ENCODE measurements at regions not wholly inside any gene's neighbourhood (a gene's known extent, or its start where the extent isn't known, plus 50 kb on each side); places are given as distances from the start of the nearest gene placed in this dataset.

- no peak overlapping the region for H3K27ac ChIP-seq (replicated peaks; ENCODE audit: low read length)
- no peak overlapping the region for H3K4ac ChIP-seq (ENCODE audit: low read length)
- H3K23ac ChIP-seq (ENCODE audit: low read depth, low read length, poor library complexity): no peak overlapping the region
- H3K36me3 ChIP-seq (replicated peaks in 1 of 2; ENCODE audit: control insufficient read depth in 2 of 2, insufficient read depth in 2 of 2, low read length in 2 of 2): no peaks in the 10 kb centered on the region
- no peak overlapping the region for H2BK15ac ChIP-seq (ENCODE audit: low read length)
- no peaks in the 10 kb centered on the region for H3K79me1 ChIP-seq (ENCODE audit: low read depth, low read length)
- WGBS, 2 donors (ENCODE audit: extremely low coverage in 2 of 2, insufficient read length in 2 of 2, insufficient replicate concordance in 1 of 2): no CpG with 5 or more reads among the region's 5 CpGs
- H3K4me1 ChIP-seq (ENCODE audit: control insufficient read depth in 2 of 2, insufficient read depth in 1 of 2, low read depth in 1 of 2, low read length in 2 of 2): no peaks in the 10 kb centered on the region
- no peak overlapping the region for H2BK120ac ChIP-seq (ENCODE audit: low read depth, low read length)
- H3K4me3 ChIP-seq (ENCODE audit: low read length in 2 of 2): no peak overlapping the region
- no peak for DNase-seq (ENCODE audit: low spot score)
- H2AFZ ChIP-seq (ENCODE audit: low read length): no peak overlapping the region
- no peak overlapping the region for H2BK5ac ChIP-seq (ENCODE audit: low read length)
- no peaks in the 10 kb centered on the region for H3K9me3 ChIP-seq (replicated peaks in 1 of 2; ENCODE audit: control insufficient read depth in 2 of 2, insufficient read depth in 1 of 2, low read depth in 1 of 2, low read length in 2 of 2)
- no peak overlapping the region for H3K4me2 ChIP-seq (ENCODE audit: insufficient read depth, low read length, poor library complexity, severe bottlenecking)
- H2BK12ac ChIP-seq (ENCODE audit: low read length): no peak overlapping the region
- H2AK5ac ChIP-seq (ENCODE audit: low read depth, low read length): no peak overlapping the region
- H4K8ac ChIP-seq (ENCODE audit: low read depth, low read length): no peak overlapping the region
- no peak overlapping the region for H3K18ac ChIP-seq (ENCODE audit: low read length)
- H3K27me3 ChIP-seq (ENCODE audit: control insufficient read depth in 3 of 3, insufficient read depth in 3 of 3, low read depth in 1 of 3, low read length in 3 of 3): no peaks in the 10 kb centered on the region
- no peak overlapping the region for H4K91ac ChIP-seq (ENCODE audit: low read depth, low read length, poor library complexity)
- no peak overlapping the region for H3K9ac ChIP-seq (ENCODE audit: low read depth, low read length, poor library complexity)
- H3K14ac ChIP-seq (ENCODE audit: low read length): no peak overlapping the region
These were observed 175.7 kb upstream of the MDFIC2 start for GRCh38 chr3:70488131-70488530.

- Histone ChIP-seq H3K4ac (ENCODE audit: low read length) (no peak overlapping the region), H3K27me3 (ENCODE audit: control insufficient read depth in 3 of 3, insufficient read depth in 3 of 3, low read depth in 1 of 3, low read length in 3 of 3) (no peaks in the 10 kb centered on the region), H3K36me3 (replicated peaks in 1 of 2; ENCODE audit: control insufficient read depth in 2 of 2, insufficient read depth in 2 of 2, low read length in 2 of 2) (no peaks in the 10 kb centered on the region), H3K14ac (ENCODE audit: low read length) (no peak overlapping the region), H2AFZ (ENCODE audit: low read length) (no peak overlapping the region), H3K9me3 (replicated peaks in 1 of 2; ENCODE audit: control insufficient read depth in 2 of 2, insufficient read depth in 1 of 2, low read depth in 1 of 2, low read length in 2 of 2) (no peaks in the 10 kb centered on the region), H2BK5ac (ENCODE audit: low read length) (no peak overlapping the region), H3K79me1 (ENCODE audit: low read depth, low read length) (no peaks in the 10 kb centered on the region), H3K23ac (ENCODE audit: low read depth, low read length, poor library complexity) (no peak overlapping the region), H2AK5ac (ENCODE audit: low read depth, low read length) (no peak overlapping the region), H2BK15ac (ENCODE audit: low read length) (no peak overlapping the region), H3K4me1 (ENCODE audit: control insufficient read depth in 2 of 2, insufficient read depth in 1 of 2, low read depth in 1 of 2, low read length in 2 of 2) (no peaks in the 10 kb centered on the region), H2BK120ac (ENCODE audit: low read depth, low read length) (no peak overlapping the region), H3K9ac (ENCODE audit: low read depth, low read length, poor library complexity) (no peak overlapping the region), H3K27ac (replicated peaks; ENCODE audit: low read length) (no peak overlapping the region), H3K4me2 (ENCODE audit: insufficient read depth, low read length, poor library complexity, severe bottlenecking) (no peak overlapping the region), H4K91ac (ENCODE audit: low read depth, low read length, poor library complexity) (no peak overlapping the region), H3K4me3 (ENCODE audit: low read length in 2 of 2) (no peak overlapping the region), H4K8ac (ENCODE audit: low read depth, low read length) (no peak overlapping the region), H2BK12ac (ENCODE audit: low read length) (no peak overlapping the region), H3K18ac (ENCODE audit: low read length) (no peak overlapping the region)
- no peak for DNase-seq (ENCODE audit: low spot score)
- WGBS, 2 donors (ENCODE audit: extremely low coverage in 2 of 2, insufficient read length in 2 of 2, insufficient replicate concordance in 1 of 2): no CpG with 5 or more reads among the region's 2 CpGs
These were observed 174.1 kb upstream of the MDFIC2 start for GRCh38 chr3:70486414-70487017.

- no peak overlapping the region for H3K4me3 ChIP-seq (ENCODE audit: low read length in 2 of 2)
- no peak overlapping the region for H3K27ac ChIP-seq (replicated peaks; ENCODE audit: low read length)
- no peaks in the 10 kb centered on the region for H3K79me1 ChIP-seq (ENCODE audit: low read depth, low read length)
- H3K14ac ChIP-seq (ENCODE audit: low read length): no peak overlapping the region
- no CpG with 5 or more reads among the region's 2 CpGs for WGBS, 2 donors (ENCODE audit: extremely low coverage in 2 of 2, insufficient read length in 2 of 2, insufficient replicate concordance in 1 of 2)
- no peak overlapping the region for H3K4me2 ChIP-seq (ENCODE audit: insufficient read depth, low read length, poor library complexity, severe bottlenecking)
- no peak overlapping the region for H3K18ac ChIP-seq (ENCODE audit: low read length)
- no peak overlapping the region for H3K4ac ChIP-seq (ENCODE audit: low read length)
- no peak overlapping the region for H4K91ac ChIP-seq (ENCODE audit: low read depth, low read length, poor library complexity)
- no peaks in the 10 kb centered on the region for H3K9me3 ChIP-seq (replicated peaks in 1 of 2; ENCODE audit: control insufficient read depth in 2 of 2, insufficient read depth in 1 of 2, low read depth in 1 of 2, low read length in 2 of 2)
- no peak overlapping the region for H2BK12ac ChIP-seq (ENCODE audit: low read length)
- no peak overlapping the region for H2AK5ac ChIP-seq (ENCODE audit: low read depth, low read length)
- no peak overlapping the region for H3K9ac ChIP-seq (ENCODE audit: low read depth, low read length, poor library complexity)
- no peak overlapping the region for H4K8ac ChIP-seq (ENCODE audit: low read depth, low read length)
- H2BK120ac ChIP-seq (ENCODE audit: low read depth, low read length): no peak overlapping the region
- no peak overlapping the region for H2BK15ac ChIP-seq (ENCODE audit: low read length)
- H3K27me3 ChIP-seq (ENCODE audit: control insufficient read depth in 3 of 3, insufficient read depth in 3 of 3, low read depth in 1 of 3, low read length in 3 of 3): no peaks in the 10 kb centered on the region
- no peaks in the 10 kb centered on the region for H3K36me3 ChIP-seq (replicated peaks in 1 of 2; ENCODE audit: control insufficient read depth in 2 of 2, insufficient read depth in 2 of 2, low read length in 2 of 2)
- H3K4me1 ChIP-seq (ENCODE audit: control insufficient read depth in 2 of 2, insufficient read depth in 1 of 2, low read depth in 1 of 2, low read length in 2 of 2): no peaks in the 10 kb centered on the region
- no peak overlapping the region for H2BK5ac ChIP-seq (ENCODE audit: low read length)
- H3K23ac ChIP-seq (ENCODE audit: low read depth, low read length, poor library complexity): no peak overlapping the region
- no peak for DNase-seq (ENCODE audit: low spot score)
- H2AFZ ChIP-seq (ENCODE audit: low read length): no peak overlapping the region
These were observed 163.7 kb upstream of the MDFIC2 start for GRCh38 chr3:70476174-70476573.

- H3K23ac ChIP-seq (ENCODE audit: low read depth, low read length, poor library complexity): no peak overlapping the region
- no peak overlapping the region for H4K8ac ChIP-seq (ENCODE audit: low read depth, low read length)
- no peak overlapping the region for H3K4ac ChIP-seq (ENCODE audit: low read length)
- no peak overlapping the region for H3K18ac ChIP-seq (ENCODE audit: low read length)
- H4K91ac ChIP-seq (ENCODE audit: low read depth, low read length, poor library complexity): no peak overlapping the region
- DNase-seq (ENCODE audit: low spot score): no peak
- H2AFZ ChIP-seq (ENCODE audit: low read length): no peak overlapping the region
- no peak overlapping the region for H2AK5ac ChIP-seq (ENCODE audit: low read depth, low read length)
- H3K79me1 ChIP-seq (ENCODE audit: low read depth, low read length): no peaks in the 10 kb centered on the region
- no peaks in the 10 kb centered on the region for H3K36me3 ChIP-seq (replicated peaks in 1 of 2; ENCODE audit: control insufficient read depth in 2 of 2, insufficient read depth in 2 of 2, low read length in 2 of 2)
- H3K4me3 ChIP-seq (ENCODE audit: low read length in 2 of 2): no peak overlapping the region
- no CpG with 5 or more reads among the region's 4 CpGs for WGBS, 2 donors (ENCODE audit: extremely low coverage in 2 of 2, insufficient read length in 2 of 2, insufficient replicate concordance in 1 of 2)
- no peak overlapping the region for H2BK5ac ChIP-seq (ENCODE audit: low read length)
- no peak overlapping the region for H3K14ac ChIP-seq (ENCODE audit: low read length)
- H2BK15ac ChIP-seq (ENCODE audit: low read length): no peak overlapping the region
- H3K27me3 ChIP-seq (ENCODE audit: control insufficient read depth in 3 of 3, insufficient read depth in 3 of 3, low read depth in 1 of 3, low read length in 3 of 3): no peaks in the 10 kb centered on the region
- H2BK120ac ChIP-seq (ENCODE audit: low read depth, low read length): no peak overlapping the region
- H2BK12ac ChIP-seq (ENCODE audit: low read length): no peak overlapping the region
- H3K4me1 ChIP-seq (ENCODE audit: control insufficient read depth in 2 of 2, insufficient read depth in 1 of 2, low read depth in 1 of 2, low read length in 2 of 2): no peaks in the 10 kb centered on the region
- H3K4me2 ChIP-seq (ENCODE audit: insufficient read depth, low read length, poor library complexity, severe bottlenecking): no peak overlapping the region
- H3K9me3 ChIP-seq (replicated peaks in 1 of 2; ENCODE audit: control insufficient read depth in 2 of 2, insufficient read depth in 1 of 2, low read depth in 1 of 2, low read length in 2 of 2): no peaks in the 10 kb centered on the region
- H3K9ac ChIP-seq (ENCODE audit: low read depth, low read length, poor library complexity): no peak overlapping the region
- no peak overlapping the region for H3K27ac ChIP-seq (replicated peaks; ENCODE audit: low read length)
These were observed 159.3 kb upstream of the MDFIC2 start for GRCh38 chr3:70471464-70472342.
